Hippocampal formation (tissue), 2 donors: ENCODE measurements at regions not wholly inside any gene's neighbourhood (a gene's known extent, or its start where the extent isn't known, plus 50 kb on each side); places are given as distances from the start of the nearest gene placed in this dataset.
"Not testable (repeated sequence)": the region's sequence is repeated elsewhere in the genome, so short reads cannot be mapped to it uniquely, and the experiment has no call there.

Experiments used
- DNase-seq, 2 donors: peaks; one replicate each; lab custom pipeline; 2025; lab: John Stamatoyannopoulos, UW

- no peak for DNase-seq
Observed at GRCh38 chr10:118914629-118915028, 114.9 kb upstream of the NANOS1 start.

GRCh38 chr10:118915161-118915560 is 114.4 kb upstream of the NANOS1 start:
- DNase-seq = no peak

GRCh38 chr10:118916777-118917176 is 112.7 kb upstream of the NANOS1 start:
- no peak for DNase-seq

GRCh38 chr10:118917701-118918100 is 111.8 kb upstream of the NANOS1 start:
- no peak for DNase-seq

GRCh38 chr10:118918116-118918515 is 111.4 kb upstream of the NANOS1 start:
- no peak for DNase-seq

- DNase-seq = no peak
Observed at GRCh38 chr10:118918587-118918986, 110.9 kb upstream of the NANOS1 start.

- no peak for DNase-seq
Observed at GRCh38 chr10:118920206-118920605, 109.3 kb upstream of the NANOS1 start.

GRCh38 chr10:118922226-118922625 is 107.3 kb upstream of the NANOS1 start:
- no peak for DNase-seq

GRCh38 chr10:118922972-118923371 is 106.5 kb upstream of the NANOS1 start:
- no peak for DNase-seq

- DNase-seq = no peak
Observed at GRCh38 chr10:118924493-118924892, 105.0 kb upstream of the NANOS1 start.

GRCh38 chr10:118925404-118926071 is 104.0 kb upstream of the NANOS1 start:
- no peak for DNase-seq

- DNase-seq = no peak
Observed at GRCh38 chr10:118926072-118926417, 103.5 kb upstream of the NANOS1 start.

- DNase-seq = no peak
Observed at GRCh38 chr10:118926441-118926840, 103.1 kb upstream of the NANOS1 start.

GRCh38 chr10:118926903-118927302 is 102.6 kb upstream of the NANOS1 start:
- no peak for DNase-seq

GRCh38 chr10:118927321-118927720 is 102.2 kb upstream of the NANOS1 start:
- DNase-seq = no peak

GRCh38 chr10:118930614-118931013 is 98.9 kb upstream of the NANOS1 start:
- no peak for DNase-seq

- DNase-seq = no peak
Observed at GRCh38 chr10:118931436-118931835, 98.1 kb upstream of the NANOS1 start.

- not testable (repeated sequence) for DNase-seq
Observed at GRCh38 chr10:118932154-118932553, 97.4 kb upstream of the NANOS1 start.

GRCh38 chr10:118937226-118937625 is 92.3 kb upstream of the NANOS1 start:
- DNase-seq = no peak

- DNase-seq = no peak
Observed at GRCh38 chr10:118939211-118940007, 90.1 kb upstream of the NANOS1 start.

- DNase-seq = no peak
Observed at GRCh38 chr10:118940386-118940785, 89.1 kb upstream of the NANOS1 start.

GRCh38 chr10:118943253-118943652 is 86.3 kb upstream of the NANOS1 start:
- no peak for DNase-seq

GRCh38 chr10:118944959-118945633 is 84.4 kb upstream of the NANOS1 start:
- no peak for DNase-seq
